GM23338 (cell line): ENCODE measurements at regions not wholly inside any gene's neighbourhood (a gene's known extent, or its start where the extent isn't known, plus 50 kb on each side); places are given as distances from the start of the nearest gene placed in this dataset.

Experiments
- ATAC-seq: fragments of 200-7000 bp; cut with Tn5 transposase; 3 replicates; pipeline ENCODE4 v1.9.1; 2020
- DNase-seq: peaks from one replicate; pipeline ENCODE4 v3.0.0-alpha.2; 2015; ENCODE audit warnings: low spot score
- H2AFZ ChIP-seq: fragments of 200-600 bp; sonication (generic); 2 replicates; pipeline ENCODE4 v1.8.0; 2016; ENCODE audit warnings: antibody characterized with exemption, mild to moderate bottlenecking, moderate library complexity
- H3F3A ChIP-seq: fragments of 200-600 bp; sonication (generic); replicated peaks from 2 replicates; pipeline ENCODE4 v1.8.0; 2017; ENCODE audit warnings: antibody characterized with exemption, mixed run types, low read depth
- H3K27ac ChIP-seq: fragments of 200-600 bp; sonication (generic); 2 replicates; pipeline ENCODE4 v1.6.1; 2016; ENCODE audit warnings: low read depth
- H3K27me3 ChIP-seq: fragments of 200-600 bp; sonication (generic); 2 replicates; pipeline ENCODE4 v1.8.0; 2016; ENCODE audit warnings: mild to moderate bottlenecking, mixed run types, moderate library complexity; ENCODE audit not compliant: insufficient read depth
- H3K36me3 ChIP-seq: fragments of 200-600 bp; sonication (generic); 2 replicates; pipeline ENCODE4 v1.8.0; 2016; ENCODE audit warnings: mild to moderate bottlenecking; ENCODE audit not compliant: insufficient read depth
- H3K4me1 ChIP-seq: fragments of 200-600 bp; sonication (generic); 2 replicates; pipeline ENCODE4 v1.8.0; 2016; ENCODE audit warnings: mild to moderate bottlenecking, moderate library complexity; ENCODE audit not compliant: insufficient read depth
- H3K4me2 ChIP-seq: fragments of 200-600 bp; sonication (generic); 2 replicates; pipeline ENCODE4 v1.7.1; 2017; ENCODE audit warnings: mixed run types
- H3K4me3 ChIP-seq: fragments of 200-600 bp; sonication (generic); 2 replicates; pipeline ENCODE4 v1.6.1; 2016; ENCODE audit warnings: mixed run types
- H3K79me2 ChIP-seq: fragments of 200-600 bp; sonication (generic); replicated peaks from 2 replicates; pipeline ENCODE4 v1.8.0; 2017; ENCODE audit warnings: mild to moderate bottlenecking; ENCODE audit not compliant: insufficient read depth
- H3K9me2 ChIP-seq: fragments of 200-600 bp; sonication (generic); 2 replicates; pipeline ENCODE4 v1.8.0; 2017; ENCODE audit not compliant: insufficient read depth
- H4K20me1 ChIP-seq: fragments of 200-600 bp; sonication (generic); replicated peaks from 2 replicates; pipeline ENCODE4 v1.8.0; 2017; ENCODE audit warnings: mild to moderate bottlenecking; ENCODE audit not compliant: insufficient read depth
- H3K27ac Mint-ChIP-seq: 2 replicates; pipeline ENCODE4 v1.8.0; 2020; ENCODE audit warnings: inconsistent platforms, mild to moderate bottlenecking, moderate library complexity, mixed read lengths
- H3K27me3 Mint-ChIP-seq: 3 replicates; pipeline ENCODE4 v1.8.0; 2022; ENCODE audit warnings: low read depth, mild to moderate bottlenecking, moderate library complexity, mixed read lengths, inconsistent platforms; ENCODE audit not compliant: insufficient read depth, poor library complexity
- H3K36me3 Mint-ChIP-seq: 3 replicates; pipeline ENCODE4 v1.8.0; 2021; ENCODE audit warnings: low read depth, mild to moderate bottlenecking, inconsistent platforms, moderate library complexity, mixed read lengths
- H3K4me1 Mint-ChIP-seq: 3 replicates; pipeline ENCODE4 v1.8.0; 2020; ENCODE audit warnings: mild to moderate bottlenecking, inconsistent platforms, mixed read lengths
- H3K4me3 Mint-ChIP-seq: 3 replicates; pipeline ENCODE4 v1.8.0; 2021; ENCODE audit warnings: moderate library complexity, mild to moderate bottlenecking, inconsistent platforms, mixed read lengths
- H3K9me3 Mint-ChIP-seq: 3 replicates; pipeline ENCODE4 v1.8.0; 2020; ENCODE audit warnings: moderate library complexity, mild to moderate bottlenecking, inconsistent platforms, mixed read lengths
- CREB1 ChIP-seq: fragments of 250-450 bp; sonication (Bioruptor Pico); IDR thresholded peaks from 2 replicates; pipeline ENCODE4 v1.5.0; 2020; ENCODE audit warnings: low read depth, mild to moderate bottlenecking, moderate library complexity
- CTCF ChIP-seq, 2 experiments: fragments of 200-600 bp in 1 of 2; sonication (generic) in 1 of 2; conservative IDR thresholded peaks; 2 replicates each; pipeline versions ENCODE4 v1.5.1 to v1.6.1; 2016 to 2017; ENCODE audit warnings: antibody characterized with exemption in 2 of 2, low read depth in 2 of 2, mild to moderate bottlenecking in 2 of 2, moderate library complexity in 1 of 2
- ETS1 ChIP-seq: IDR thresholded peaks from 2 replicates; pipeline ENCODE4 v1.6.1; 2016; ENCODE audit warnings: antibody characterized with exemption
- EZH2 ChIP-seq: fragments of 200-600 bp; sonication (generic); IDR thresholded peaks from one replicate; pipeline ENCODE4 v1.8.0; 2017; ENCODE audit warnings: antibody characterized with exemption, mild to moderate bottlenecking, low read depth; ENCODE audit not compliant: unreplicated experiment
- EZH2phosphoT487 ChIP-seq: fragments of 200-600 bp; sonication (generic); IDR thresholded peaks from one replicate; pipeline ENCODE4 v1.8.1; 2018; ENCODE audit warnings: antibody characterized with exemption; ENCODE audit not compliant: unreplicated experiment
- JUNB ChIP-seq: IDR thresholded peaks from one replicate; pipeline ENCODE4 v1.6.1; 2016; ENCODE audit warnings: antibody characterized with exemption; ENCODE audit not compliant: unreplicated experiment
- NANOG ChIP-seq: IDR thresholded peaks from 2 replicates; pipeline ENCODE4 v1.6.1; 2016; ENCODE audit warnings: antibody characterized with exemption, borderline replicate concordance
- POLR2AphosphoS5 ChIP-seq: IDR thresholded peaks from 2 replicates; pipeline ENCODE4 v1.6.1; 2016; ENCODE audit warnings: antibody characterized with exemption, low read depth
- REST ChIP-seq: IDR thresholded peaks from one replicate; pipeline ENCODE4 v1.6.1; 2018; ENCODE audit warnings: antibody characterized with exemption; ENCODE audit not compliant: unreplicated experiment
- STAT1 ChIP-seq: IDR thresholded peaks from one replicate; pipeline ENCODE4 v1.6.1; 2016; ENCODE audit warnings: antibody characterized with exemption; ENCODE audit not compliant: unreplicated experiment
- ZNF114 ChIP-seq: fragments of 250-450 bp; sonication (Bioruptor Pico); IDR thresholded peaks from 2 replicates; pipeline ENCODE4 v1.5.0; 2020; ENCODE audit warnings: mild to moderate bottlenecking, moderate library complexity
- ZNF331 ChIP-seq: fragments of 250-450 bp; sonication (Bioruptor Pico); IDR thresholded peaks from 2 replicates; pipeline ENCODE4 v1.5.0; 2020; ENCODE audit warnings: low read depth, mild to moderate bottlenecking, moderate library complexity
- ZNF462 ChIP-seq: fragments of 250-450 bp; sonication (Bioruptor Pico); IDR thresholded peaks from 2 replicates; pipeline ENCODE4 v1.5.0; 2020; ENCODE audit warnings: mild to moderate bottlenecking, moderate library complexity

GRCh38 chr17:10936931-10937330, 99.0 kb upstream of the PIRT start:
- ATAC-seq (no peak), DNase-seq (no peak)
- Mint-ChIP-seq H3K27ac (no peak overlapping the region), H3K4me3 (no peak overlapping the region), H3K27me3 (no peaks in the 10 kb centered on the region), H3K4me1 (no peaks in the 10 kb centered on the region), H3K36me3 (peaks cover 39% of the 10 kb centered on the region), H3K9me3 (peaks cover 97% of the 10 kb centered on the region)
- H3K27ac ChIP-seq, result no peak overlapping the region
- H3K79me2 ChIP-seq, result no peaks in the 10 kb centered on the region
- TF ChIP-seq CTCF (conservative IDR thresholded peaks at IDR 0.05; ENCODE audit: low read depth in 2 of 2), result no peak
- no peak for TF ChIP-seq EZH2phosphoT487
- no peak for TF ChIP-seq CREB1 (CRISPR knock-in tag)
- TF ChIP-seq ZNF331 (CRISPR knock-in tag), result no peak
- no peak for TF ChIP-seq ETS1
- no peak for TF ChIP-seq EZH2
- no peak for TF ChIP-seq POLR2AphosphoS5
- TF ChIP-seq ZNF114 (CRISPR knock-in tag), result no peak
- no peak for TF ChIP-seq STAT1
- no peak for TF ChIP-seq REST
- TF ChIP-seq ZNF462 (CRISPR knock-in tag), result no peak
- no peak for TF ChIP-seq JUNB
- TF ChIP-seq NANOG, result no peak
- H4K20me1 ChIP-seq, result no peaks in the 10 kb centered on the region
- H2AFZ ChIP-seq, result no peak overlapping the region
- H3K4me3 ChIP-seq, result no peak overlapping the region
- H3K4me2 ChIP-seq, result no peak overlapping the region
- no peaks in the 10 kb centered on the region for H3K27me3 ChIP-seq
- no peaks in the 10 kb centered on the region for H3F3A ChIP-seq
- no peaks in the 10 kb centered on the region for H3K4me1 ChIP-seq
- no peaks in the 10 kb centered on the region for H3K36me3 ChIP-seq
- H3K9me2 ChIP-seq, result no peaks in the 10 kb centered on the region
